H9 (cell line): ENCODE measurements at regions not wholly inside any gene's neighbourhood (a gene's known extent, or its start where the extent isn't known, plus 50 kb on each side); places are given as distances from the start of the nearest gene placed in this dataset.
"Not testable (repeated sequence)": the region's sequence is repeated elsewhere in the genome, so short reads cannot be mapped to it uniquely, and the experiment has no call there.

ENCODE experiments used
- DNase-seq: peaks from one replicate; pipeline ENCODE4 v3.0.0-alpha.2; 2017
- H2AFZ ChIP-seq: one replicate; pipeline ENCODE4 v1.6.1; 2013; ENCODE audit warnings: mild to moderate bottlenecking, low read length, control low read depth, moderate library complexity
- H2AK5ac ChIP-seq: 2 replicates; pipeline ENCODE4 v1.6.1; 2013; ENCODE audit warnings: low read length, control low read depth, mixed read lengths; ENCODE audit not compliant: insufficient read length
- H2BK120ac ChIP-seq: one replicate; pipeline ENCODE4 v1.6.1; 2013; ENCODE audit warnings: low read depth, mild to moderate bottlenecking, low read length, control low read depth, inconsistent platforms; ENCODE audit not compliant: poor library complexity, severe bottlenecking
- H2BK12ac ChIP-seq: 2 replicates; pipeline ENCODE4 v1.6.1; 2013; ENCODE audit warnings: low read length, control low read depth, mixed read lengths, low read depth; ENCODE audit not compliant: insufficient read length
- H2BK15ac ChIP-seq: 2 replicates; pipeline ENCODE4 v1.6.1; 2013; ENCODE audit warnings: low read depth, low read length, control low read depth
- H2BK20ac ChIP-seq: one replicate; pipeline ENCODE4 v1.6.1; 2013; ENCODE audit warnings: low read depth, mild to moderate bottlenecking, low read length, control low read depth, inconsistent platforms; ENCODE audit not compliant: poor library complexity, severe bottlenecking
- H2BK5ac ChIP-seq: 2 replicates; pipeline ENCODE4 v1.6.1; 2013; ENCODE audit warnings: low read length, control low read depth, mixed read lengths; ENCODE audit not compliant: insufficient read length
- H3K14ac ChIP-seq: 2 replicates; pipeline ENCODE4 v1.6.1; 2013; ENCODE audit warnings: low read length, control low read depth; ENCODE audit not compliant: insufficient read depth
- H3K18ac ChIP-seq: 2 replicates; pipeline ENCODE4 v1.6.1; 2013; ENCODE audit warnings: low read depth, mild to moderate bottlenecking, mixed read lengths, low read length, control low read depth; ENCODE audit not compliant: insufficient read length
- H3K23ac ChIP-seq: 2 replicates; pipeline ENCODE4 v1.6.1; 2013; ENCODE audit warnings: low read length, control low read depth, mixed read lengths, low read depth; ENCODE audit not compliant: insufficient read length
- H3K23me2 ChIP-seq: 2 replicates; pipeline ENCODE4 v1.6.1; 2013; ENCODE audit warnings: low read depth, mild to moderate bottlenecking, mixed read lengths, low read length, control low read depth; ENCODE audit not compliant: insufficient read length, poor library complexity, severe bottlenecking
- H3K27ac ChIP-seq: 2 replicates; pipeline ENCODE4 v1.5.1; 2013; ENCODE audit warnings: low read length, control low read depth, mixed read lengths, low read depth; ENCODE audit not compliant: insufficient read length
- H3K27me3 ChIP-seq: 2 replicates; pipeline ENCODE4 v1.6.1; 2013; ENCODE audit warnings: low read length, control low read depth, inconsistent platforms; ENCODE audit not compliant: insufficient read depth
- H3K4ac ChIP-seq: 2 replicates; pipeline ENCODE4 v1.6.1; 2013; ENCODE audit warnings: low read depth, mild to moderate bottlenecking, control low read depth, inconsistent platforms, low read length, moderate library complexity
- H3K4me1 ChIP-seq: 2 replicates; pipeline ENCODE4 v1.6.1; 2013; ENCODE audit warnings: low read length, control low read depth, inconsistent platforms; ENCODE audit not compliant: insufficient read depth
- H3K4me2 ChIP-seq: 2 replicates; pipeline ENCODE4 v1.6.1; 2013; ENCODE audit warnings: low read length, control low read depth, mixed read lengths; ENCODE audit not compliant: insufficient read length, insufficient read depth
- H3K56ac ChIP-seq: 2 replicates; pipeline ENCODE4 v1.6.1; 2013; ENCODE audit warnings: low read depth, mild to moderate bottlenecking, mixed read lengths, low read length, control low read depth; ENCODE audit not compliant: insufficient read length
- H3K79me1 ChIP-seq: 2 replicates; pipeline ENCODE4 v1.6.1; 2013; ENCODE audit warnings: low read depth, mild to moderate bottlenecking, moderate library complexity, low read length, control low read depth, inconsistent platforms; ENCODE audit not compliant: insufficient read depth, poor library complexity, severe bottlenecking
- H3K79me2 ChIP-seq: 2 replicates; pipeline ENCODE4 v1.6.1; 2013; ENCODE audit warnings: low read length, control low read depth, inconsistent platforms; ENCODE audit not compliant: insufficient read depth
- H3K9ac ChIP-seq: 2 replicates; pipeline ENCODE4 v1.6.1; 2013; ENCODE audit warnings: low read length, control low read depth, mixed read lengths; ENCODE audit not compliant: insufficient read length; ENCODE audit errors: extremely low read depth
- H3K9me3 ChIP-seq: one replicate; pipeline ENCODE4 v1.6.1; 2013; ENCODE audit warnings: low read depth, low read length, inconsistent platforms; ENCODE audit not compliant: control insufficient read depth
- H3T11ph ChIP-seq: one replicate; pipeline ENCODE4 v1.6.1; 2013; ENCODE audit warnings: mild to moderate bottlenecking, low read length, control low read depth, inconsistent platforms
- H4K20me1 ChIP-seq: one replicate; pipeline ENCODE4 v1.6.1; 2013; ENCODE audit not compliant: control insufficient read depth, insufficient read length, insufficient read depth
- H4K5ac ChIP-seq: 2 replicates; pipeline ENCODE4 v1.6.1; 2013; ENCODE audit warnings: low read depth, mild to moderate bottlenecking, mixed read lengths, low read length, control low read depth; ENCODE audit not compliant: insufficient read length
- H4K8ac ChIP-seq: replicated peaks from 2 replicates; pipeline ENCODE4 v1.6.1; 2013; ENCODE audit warnings: low read length, control low read depth, mixed read lengths, low read depth; ENCODE audit not compliant: insufficient read length
- H4K91ac ChIP-seq: 2 replicates; pipeline ENCODE4 v1.6.1; 2013; ENCODE audit warnings: low read depth, mild to moderate bottlenecking, moderate library complexity, mixed read lengths, low read length, control low read depth; ENCODE audit not compliant: insufficient read length
- H3K27ac Mint-ChIP-seq, 3 experiments: 2 replicates in 2 of 3; 3 replicates in 1 of 3; pipeline ENCODE4 v1.8.0; 2020 to 2021; ENCODE audit warnings: mixed read lengths in 3 of 3, mild to moderate bottlenecking in 1 of 3, moderate library complexity in 1 of 3
- H3K27me3 Mint-ChIP-seq: 2 replicates; pipeline ENCODE4 v1.8.0; 2021; ENCODE audit warnings: low read depth, mild to moderate bottlenecking, moderate library complexity, mixed read lengths
- H3K36me3 Mint-ChIP-seq, 3 experiments: 2 replicates in 2 of 3; 3 replicates in 1 of 3; pipeline ENCODE4 v1.8.0; 2020 to 2021; ENCODE audit warnings: low read depth in 3 of 3, mixed read lengths in 3 of 3; ENCODE audit not compliant: insufficient read depth in 1 of 3
- H3K4me1 Mint-ChIP-seq, 2 experiments: 2 replicates each; pipeline ENCODE4 v1.8.0; 2020; ENCODE audit warnings: mixed read lengths in 2 of 2
- H3K4me3 Mint-ChIP-seq, 2 experiments: 2 replicates in 1 of 2; 3 replicates in 1 of 2; pipeline ENCODE4 v1.8.0; 2020 to 2021; ENCODE audit warnings: mild to moderate bottlenecking in 2 of 2, mixed read lengths in 2 of 2, moderate library complexity in 1 of 2
- H3K9me3 Mint-ChIP-seq, 2 experiments: 2 replicates in 1 of 2; 3 replicates in 1 of 2; pipeline ENCODE4 v1.8.0; 2020; ENCODE audit warnings: mild to moderate bottlenecking in 2 of 2, mixed read lengths in 2 of 2, moderate library complexity in 1 of 2
- CTCF ChIP-seq: fragments of 200-600 bp; sonication (generic); conservative IDR thresholded peaks from 3 replicates; pipeline ENCODE4 v1.8.0; 2021; ENCODE audit warnings: antibody characterized with exemption, mild to moderate bottlenecking
- WGBS: extraction: QIAGEN DNeasy Blood & Tissue Kit; methylation state at CpG from one replicate; pipeline ENCODE4 v1.1.7; 2013; ENCODE audit warnings: missing lambda C conversion rate, low lambda C conversion rate, mixed read lengths; ENCODE audit not compliant: insufficient read length; ENCODE audit errors: extremely low coverage; 5-methylcytosine and 5-hydroxymethylcytosine counted together

GRCh38 chr7:125061776-125062397, 132.3 kb upstream of the POT1 start:
- Mint-ChIP-seq H3K4me3 (no peak overlapping the region), H3K36me3 (no peaks in the 10 kb centered on the region), H3K4me1 (peaks cover 0 to 14% of the 10 kb centered on the region in 2 experiments; a peak in 2 of 4 replicates), H3K27me3 (no peaks in the 10 kb centered on the region), H3K9me3 (no peaks in the 10 kb centered on the region; a peak in 1 of 5 replicates), H3K27ac (peak overlapping the region in 2 of 3 experiments; percentile 10 to 68; a peak in 4 of 7 replicates)
- Histone ChIP-seq H2BK12ac (no peak overlapping the region), H3K27me3 (no peaks in the 10 kb centered on the region), H3K4me2 (no peak overlapping the region), H3K4me1 (no peaks in the 10 kb centered on the region), H4K20me1 (no peaks in the 10 kb centered on the region), H3K79me2 (no peaks in the 10 kb centered on the region), H2AFZ (no peak overlapping the region), H3K23ac (no peak overlapping the region), H4K5ac (no peak overlapping the region), H3T11ph (no peak overlapping the region), H2BK15ac (no peak overlapping the region), H3K9ac (no peak overlapping the region), H2BK20ac (no peak overlapping the region), H3K14ac (no peak overlapping the region), H4K91ac (no peak overlapping the region), H3K4ac (no peak overlapping the region), H4K8ac (no peak overlapping the region), H2AK5ac (no peak overlapping the region), H3K56ac (no peak overlapping the region), H3K79me1 (no peaks in the 10 kb centered on the region), H2BK120ac (no peak overlapping the region), H3K23me2 (no peaks in the 10 kb centered on the region), H3K27ac (no peak overlapping the region), H2BK5ac (no peak overlapping the region), H3K18ac (no peak overlapping the region), H3K9me3 (no peaks in the 10 kb centered on the region)
- no peak for DNase-seq
- WGBS, result no CpG with 5 or more reads among the region's 2 CpGs
- no peak for TF ChIP-seq CTCF

GRCh38 chr7:125061083-125061745, 131.6 kb upstream of the POT1 start:
- not testable (repeated sequence) for H3K4ac ChIP-seq, H3K14ac ChIP-seq, H3K9ac ChIP-seq, H3T11ph ChIP-seq, H3K23me2 ChIP-seq, H3K27ac ChIP-seq, H3K27me3 Mint-ChIP-seq, H4K8ac ChIP-seq, H3K27me3 ChIP-seq, H4K5ac ChIP-seq, H3K56ac ChIP-seq, H3K23ac ChIP-seq, H2BK20ac ChIP-seq, H3K9me3 Mint-ChIP-seq, H3K4me3 Mint-ChIP-seq, H3K18ac ChIP-seq, H3K36me3 Mint-ChIP-seq, H2BK120ac ChIP-seq, H3K4me2 ChIP-seq, H2AFZ ChIP-seq, H4K20me1 ChIP-seq, H3K4me1 ChIP-seq, DNase-seq, H2AK5ac ChIP-seq, H2BK5ac ChIP-seq, H3K79me2 ChIP-seq, H3K79me1 ChIP-seq, H4K91ac ChIP-seq, H3K9me3 ChIP-seq, H2BK15ac ChIP-seq, H2BK12ac ChIP-seq
- no CpG with 5 or more reads among the region's 6 CpGs for WGBS
- peak overlapping the region in 1 of 3 experiments; percentile 49; a peak in 2 of 7 replicates for H3K27ac Mint-ChIP-seq
- peaks cover 0 to 14% of the 10 kb centered on the region in 2 experiments; a peak in 2 of 4 replicates for H3K4me1 Mint-ChIP-seq
